ENCODE measurements at regions not wholly inside any gene's neighbourhood (a gene's known extent, or its start where the extent isn't known, plus 50 kb on each side); places are given as distances from the start of the nearest gene placed in this dataset.

GRCh38 chr11:104781037-104781436 lies 117.2 kb downstream of the CASP12 start:
- H3K9me3 ChIP-seq (ENCODE audit: low read length) = no peaks in the 10 kb centered on the region
- TF ChIP-seq EZH2phosphoT487 (IDR thresholded peaks at IDR 0.05; ENCODE audit: borderline replicate concordance, low read depth, low read length) = no peak
- TF ChIP-seq, protein P1, sequence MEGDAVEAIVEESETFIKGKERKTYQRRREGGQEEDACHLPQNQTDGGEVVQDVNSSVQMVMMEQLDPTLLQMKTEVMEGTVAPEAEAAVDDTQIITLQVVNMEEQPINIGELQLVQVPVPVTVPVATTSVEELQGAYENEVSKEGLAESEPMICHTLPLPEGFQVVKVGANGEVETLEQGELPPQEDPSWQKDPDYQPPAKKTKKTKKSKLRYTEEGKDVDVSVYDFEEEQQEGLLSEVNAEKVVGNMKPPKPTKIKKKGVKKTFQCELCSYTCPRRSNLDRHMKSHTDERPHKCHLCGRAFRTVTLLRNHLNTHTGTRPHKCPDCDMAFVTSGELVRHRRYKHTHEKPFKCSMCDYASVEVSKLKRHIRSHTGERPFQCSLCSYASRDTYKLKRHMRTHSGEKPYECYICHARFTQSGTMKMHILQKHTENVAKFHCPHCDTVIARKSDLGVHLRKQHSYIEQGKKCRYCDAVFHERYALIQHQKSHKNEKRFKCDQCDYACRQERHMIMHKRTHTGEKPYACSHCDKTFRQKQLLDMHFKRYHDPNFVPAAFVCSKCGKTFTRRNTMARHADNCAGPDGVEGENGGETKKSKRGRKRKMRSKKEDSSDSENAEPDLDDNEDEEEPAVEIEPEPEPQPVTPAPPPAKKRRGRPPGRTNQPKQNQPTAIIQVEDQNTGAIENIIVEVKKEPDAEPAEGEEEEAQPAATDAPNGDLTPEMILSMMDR (conservative IDR thresholded peaks at IDR 0.05; ENCODE audit: low read length) = no peak
- no peak overlapping the region for H3K4me2 ChIP-seq (ENCODE audit: low read length)
- H3K4me1 ChIP-seq (ENCODE audit: insufficient read depth, low read length, poor library complexity, severe bottlenecking) = no peaks in the 10 kb centered on the region
- no peak overlapping the region for H2AFZ ChIP-seq (ENCODE audit: low read length)
- ChIA-PET POLR2A (interaction anchor here (0.6 kb wide), 1 partner anchor 1579 kb away, joined by 3 read pairs; no protein-coding TSS in a partner anchor), CTCF (ENCODE audit: unreplicated experiment) (no interaction called here)
- H3K79me2 ChIP-seq (ENCODE audit: insufficient read depth, low read depth, low read length) = no peaks in the 10 kb centered on the region
- H3K27ac ChIP-seq (ENCODE audit: low read depth, low read length, poor library complexity, severe bottlenecking) = no peak overlapping the region
- H3K9me2 ChIP-seq (ENCODE audit: insufficient read depth, low read length) = no peaks in the 10 kb centered on the region
- intact Hi-C loops (cut with micrococcal nuclease; ENCODE audit: unreplicated experiment) = no loop called here
- H3K36me3 ChIP-seq (ENCODE audit: insufficient read depth, low read length) = no peaks in the 10 kb centered on the region
- BruUV-seq (replicated peaks) = no TSS peak
- DNase-seq (ENCODE audit: low spot score) = no peak
- no peaks in the 10 kb centered on the region for H4K20me1 ChIP-seq (ENCODE audit: insufficient read depth, low read length)
- no peak overlapping the region for H3K4me3 ChIP-seq (ENCODE audit: low read depth, low read length, poor library complexity, severe bottlenecking)

- no peak overlapping the region for H3K4me3 ChIP-seq (ENCODE audit: low read depth, low read length, poor library complexity, severe bottlenecking)
- H3K27ac ChIP-seq (ENCODE audit: low read depth, low read length, poor library complexity, severe bottlenecking) = no peak overlapping the region
- no TSS peak for BruUV-seq (replicated peaks)
- ChIA-PET CTCF (ENCODE audit: unreplicated experiment) (no interaction called here), POLR2A (no interaction called here)
- no peak overlapping the region for H3K4me2 ChIP-seq (ENCODE audit: low read length)
- no peak overlapping the region for H2AFZ ChIP-seq (ENCODE audit: low read length)
- TF ChIP-seq, protein P1 (conservative IDR thresholded peaks at IDR 0.05; ENCODE audit: low read length) = no peak
- TF ChIP-seq EZH2phosphoT487 (IDR thresholded peaks at IDR 0.05; ENCODE audit: borderline replicate concordance, low read depth, low read length) = no peak
- intact Hi-C loops (cut with micrococcal nuclease; ENCODE audit: unreplicated experiment) = no loop called here
- DNase-seq (ENCODE audit: low spot score) = no peak
- no peaks in the 10 kb centered on the region for H3K9me3 ChIP-seq (ENCODE audit: low read length)
- H3K36me3 ChIP-seq (ENCODE audit: insufficient read depth, low read length) = no peaks in the 10 kb centered on the region
- no peaks in the 10 kb centered on the region for H3K79me2 ChIP-seq (ENCODE audit: insufficient read depth, low read depth, low read length)
- H3K9me2 ChIP-seq (ENCODE audit: insufficient read depth, low read length) = no peaks in the 10 kb centered on the region
- H3K4me1 ChIP-seq (ENCODE audit: insufficient read depth, low read length, poor library complexity, severe bottlenecking) = no peaks in the 10 kb centered on the region
- H4K20me1 ChIP-seq (ENCODE audit: insufficient read depth, low read length) = no peaks in the 10 kb centered on the region
Observed at GRCh38 chr11:104776501-104777170, 121.6 kb downstream of the CASP12 start.

GRCh38 chr11:104774578-104774977 lies 123.7 kb downstream of the CASP12 start:
- H3K36me3 ChIP-seq (ENCODE audit: insufficient read depth, low read length) = no peaks in the 10 kb centered on the region
- ChIA-PET CTCF (ENCODE audit: unreplicated experiment) (no interaction called here), POLR2A (no interaction called here)
- H3K4me3 ChIP-seq (ENCODE audit: low read depth, low read length, poor library complexity, severe bottlenecking) = no peak overlapping the region
- H3K27ac ChIP-seq (ENCODE audit: low read depth, low read length, poor library complexity, severe bottlenecking) = no peak overlapping the region
- TF ChIP-seq, protein P1 (conservative IDR thresholded peaks at IDR 0.05; ENCODE audit: low read length) = no peak
- TF ChIP-seq EZH2phosphoT487 (IDR thresholded peaks at IDR 0.05; ENCODE audit: borderline replicate concordance, low read depth, low read length) = no peak
- H3K4me2 ChIP-seq (ENCODE audit: low read length) = no peak overlapping the region
- intact Hi-C loops (cut with micrococcal nuclease; ENCODE audit: unreplicated experiment) = no loop called here
- H3K9me2 ChIP-seq (ENCODE audit: insufficient read depth, low read length) = no peaks in the 10 kb centered on the region
- no peaks in the 10 kb centered on the region for H3K79me2 ChIP-seq (ENCODE audit: insufficient read depth, low read depth, low read length)
- no peaks in the 10 kb centered on the region for H3K4me1 ChIP-seq (ENCODE audit: insufficient read depth, low read length, poor library complexity, severe bottlenecking)
- no peaks in the 10 kb centered on the region for H3K9me3 ChIP-seq (ENCODE audit: low read length)
- DNase-seq (ENCODE audit: low spot score) = no peak
- no TSS peak for BruUV-seq (replicated peaks)
- no peak overlapping the region for H2AFZ ChIP-seq (ENCODE audit: low read length)
- H4K20me1 ChIP-seq (ENCODE audit: insufficient read depth, low read length) = no peaks in the 10 kb centered on the region
